HG03060 (cell line): ENCODE measurements at regions not wholly inside any gene's neighbourhood (a gene's known extent, or its start where the extent isn't known, plus 50 kb on each side); places are given as distances from the start of the nearest gene placed in this dataset.

Experiments used
- ATAC-seq: cut with Tn5 transposase; IDR thresholded peaks from one replicate; pipeline ENCODE4 v1.9.1; 2021; ENCODE audit warnings: low read depth, moderate number of reproducible peaks; ENCODE audit not compliant: unreplicated experiment

GRCh38 chr9:82208741-82209450 lies 220.3 kb downstream of the SPATA31D1 start:
- no peak for ATAC-seq

DNA sequence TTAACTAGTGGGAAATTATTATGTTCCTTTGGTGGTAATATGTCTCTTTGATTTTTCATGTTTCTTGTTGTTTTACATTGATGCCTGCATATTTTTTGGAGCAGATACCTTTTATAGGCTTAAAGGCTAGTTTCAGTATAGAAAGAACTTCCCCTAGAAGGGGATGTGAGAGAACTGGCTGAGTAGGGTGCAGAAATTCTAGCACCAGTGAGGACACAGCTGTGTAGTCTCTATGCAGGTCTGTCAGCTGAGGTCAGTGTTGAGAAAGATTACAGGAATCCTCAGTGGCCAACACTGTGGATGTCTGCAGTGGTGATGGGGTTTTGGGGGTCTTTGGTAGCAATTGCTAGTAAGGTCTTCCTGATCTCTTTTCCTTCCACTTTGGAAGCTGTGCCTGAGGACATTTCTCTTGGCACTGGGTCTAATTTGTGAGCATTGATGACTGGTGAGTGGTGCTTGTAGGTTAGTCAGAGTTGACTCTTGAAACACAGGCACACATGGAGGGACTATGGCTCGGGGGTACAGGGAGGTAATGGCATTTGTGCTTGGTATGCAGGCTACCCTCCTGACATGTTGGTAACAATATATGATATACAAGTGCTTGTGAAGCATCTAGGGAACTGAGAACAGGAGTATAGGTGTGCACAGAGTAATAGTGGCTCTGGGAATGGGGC lies 221.4 kb downstream of the SPATA31D1 start:
- no peak for ATAC-seq

DNA sequence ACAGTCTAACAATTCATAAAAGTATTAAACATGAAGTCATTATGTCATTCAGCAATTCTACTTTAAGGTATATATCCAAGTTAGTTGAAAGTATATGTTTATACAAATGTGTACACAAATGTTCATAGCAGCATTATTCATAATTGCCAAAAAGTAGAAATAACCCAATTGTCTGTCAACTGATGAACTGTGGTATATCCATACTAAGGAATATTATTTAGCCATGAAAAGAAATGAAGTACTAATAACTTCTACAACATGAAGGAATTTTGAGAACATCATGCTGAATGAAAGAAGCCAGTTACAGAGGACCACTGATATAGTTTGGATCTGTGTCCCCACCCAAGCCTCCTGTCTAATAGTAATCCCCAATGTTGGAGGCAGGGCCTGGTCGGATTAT lies 224.3 kb downstream of the SPATA31D1 start:
- ATAC-seq, result no peak

DNA sequence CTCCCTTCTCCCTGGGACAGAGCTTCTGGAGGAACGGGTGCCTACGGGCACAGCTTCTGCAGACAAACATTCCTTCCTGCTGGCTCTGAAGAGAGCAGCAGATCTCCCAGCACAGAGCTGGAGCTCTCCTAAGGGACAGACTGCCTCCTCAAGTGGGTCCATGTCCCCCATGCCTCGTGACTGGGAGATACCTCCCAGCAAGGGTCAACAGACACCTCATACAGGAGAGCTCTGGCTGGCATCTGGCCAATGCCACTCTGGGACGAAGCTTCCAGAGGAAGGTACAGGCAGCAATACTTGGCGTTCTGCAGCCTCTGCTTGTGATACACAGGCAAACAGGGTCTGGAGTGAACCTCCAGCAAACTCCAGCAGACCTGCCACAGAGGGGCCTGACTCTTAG lies 227.9 kb downstream of the SPATA31D1 start:
- no peak for ATAC-seq

- no peak for ATAC-seq
Measured at GRCh38 chr9:82223442-82223841, 234.9 kb downstream of the SPATA31D1 start.

DNA sequence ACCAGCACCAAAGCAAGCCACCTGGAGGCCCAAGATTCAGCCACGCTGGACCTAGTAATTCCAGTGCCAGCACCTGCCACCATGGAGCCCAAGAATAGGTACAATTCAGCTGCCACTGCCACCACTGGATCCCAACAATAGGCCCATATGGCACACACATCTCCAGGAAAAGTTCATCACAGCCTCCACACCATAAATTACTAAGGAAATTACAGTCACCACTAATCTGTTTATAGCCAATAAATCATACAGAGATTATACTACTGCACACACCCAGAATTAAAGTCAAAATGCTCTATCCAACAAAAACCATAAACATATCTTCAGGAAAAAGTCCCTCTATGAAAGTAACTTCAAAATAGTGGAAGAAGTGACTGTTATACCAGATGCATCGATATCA lies 242.8 kb downstream of the SPATA31D1 start:
- no peak for ATAC-seq

DNA sequence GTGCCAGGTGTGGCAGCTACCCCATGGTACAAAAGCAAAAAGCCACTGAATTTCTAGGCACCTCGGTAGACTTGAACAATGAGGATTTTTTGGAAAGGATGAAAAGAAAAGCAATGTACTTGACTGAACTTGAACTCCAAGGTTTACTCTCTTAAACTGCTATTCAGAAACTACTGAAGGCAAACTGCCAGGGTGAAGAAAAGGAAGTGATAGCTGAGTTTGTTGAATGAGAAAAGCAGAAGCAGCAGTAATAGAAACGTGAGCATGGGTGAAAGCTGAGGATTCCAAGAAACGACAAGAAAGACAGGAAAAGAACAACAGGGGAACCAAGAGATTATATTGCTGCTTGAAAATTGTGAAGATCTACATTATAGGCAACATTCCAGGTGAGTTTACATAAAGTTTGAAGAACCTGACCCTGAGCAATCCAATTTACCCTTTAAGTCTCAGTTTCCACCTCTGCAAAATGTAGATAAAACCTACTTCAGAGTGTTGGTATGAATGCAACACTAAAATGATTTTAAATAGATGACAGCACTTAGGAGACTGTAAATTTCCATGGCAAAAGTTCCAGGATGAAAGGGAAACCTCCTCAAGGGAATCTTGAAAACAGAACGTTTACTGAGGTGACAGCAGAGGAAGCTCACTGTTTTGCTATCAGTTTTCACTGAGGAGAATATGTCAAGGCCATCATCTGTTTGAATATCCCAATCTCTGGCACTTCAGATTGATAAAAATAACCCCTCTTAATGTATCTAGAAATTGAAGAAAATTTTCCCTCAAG lies 245.8 kb downstream of the SPATA31D1 start:
- ATAC-seq, result no peak

DNA sequence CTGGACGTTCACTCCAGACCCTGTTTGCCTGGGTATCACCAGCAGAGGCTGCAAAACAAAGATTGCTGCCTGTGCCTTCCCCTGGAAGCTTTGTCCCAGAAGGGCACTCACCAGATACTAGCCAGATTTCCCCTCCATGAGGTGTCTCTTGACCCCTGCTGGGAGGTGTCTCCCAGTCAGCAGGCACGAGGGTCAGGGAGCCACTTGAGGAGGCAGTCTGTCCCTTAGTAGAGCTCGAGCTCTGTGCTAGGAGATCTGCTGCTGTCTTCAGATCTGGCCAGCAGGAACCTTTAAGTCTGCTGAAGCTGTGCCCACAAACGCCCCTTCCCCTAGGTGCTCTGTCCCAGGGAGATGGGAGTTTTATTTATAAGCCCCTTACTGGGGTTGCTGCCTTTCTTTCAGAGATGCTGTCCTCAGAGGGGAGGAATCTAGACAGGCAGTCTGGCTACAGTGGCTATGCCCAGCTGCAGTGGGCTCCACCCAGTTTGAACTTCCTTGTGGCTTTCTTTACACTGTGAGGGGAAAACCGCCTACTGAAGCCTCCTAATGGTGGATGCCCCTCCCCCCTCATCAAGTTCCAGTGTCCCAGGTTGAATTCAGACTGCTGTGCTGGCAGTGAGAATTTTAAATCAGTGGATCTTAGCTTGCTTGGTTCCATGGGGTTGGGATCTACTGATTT lies 253.9 kb downstream of the SPATA31D1 start:
- no peak for ATAC-seq

- ATAC-seq, result no peak
Measured at GRCh38 chr9:82247318-82247717, 258.7 kb downstream of the SPATA31D1 start.

- no peak for ATAC-seq
Measured at GRCh38 chr9:82252116-82252515, 263.5 kb downstream of the SPATA31D1 start.

DNA sequence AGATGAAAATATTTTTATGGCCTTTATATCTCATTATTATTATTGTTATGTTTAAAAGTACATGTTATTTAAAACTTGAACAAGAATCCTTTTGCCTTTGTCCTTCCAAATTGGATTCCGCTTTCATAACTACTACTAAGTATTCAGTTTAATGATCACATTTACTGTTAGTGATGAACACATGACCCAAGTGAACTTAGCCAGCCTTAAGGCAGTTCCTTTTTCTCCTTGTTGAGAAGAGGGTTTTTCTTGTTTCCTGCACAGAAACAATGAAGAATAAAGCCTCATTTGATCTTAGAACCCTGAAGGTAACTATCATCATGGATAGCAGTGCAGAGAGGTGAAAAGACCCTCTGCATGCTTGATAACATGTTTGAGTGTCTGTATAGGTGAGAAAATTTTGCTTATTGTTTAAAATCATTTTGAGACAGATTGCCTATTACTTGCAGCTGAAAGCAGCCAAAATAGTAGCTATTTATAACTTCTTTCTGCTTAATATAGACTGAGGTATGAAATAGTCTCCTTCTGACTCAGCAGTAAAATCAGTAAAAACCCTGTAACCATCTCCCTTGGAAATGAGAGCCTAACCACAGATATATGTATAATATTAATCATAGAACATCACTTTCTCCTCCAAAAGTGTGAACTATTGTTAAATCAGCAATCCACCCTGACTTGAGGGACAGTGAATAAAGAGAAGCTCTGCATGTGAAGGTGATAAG lies 266.2 kb downstream of the SPATA31D1 start:
- no peak for ATAC-seq

GRCh38 chr9:82255481-82256176 lies 267.1 kb downstream of the SPATA31D1 start:
- ATAC-seq, result no peak

GRCh38 chr9:82260691-82261090 lies 272.1 kb downstream of the SPATA31D1 start:
- ATAC-seq, result no peak

DNA sequence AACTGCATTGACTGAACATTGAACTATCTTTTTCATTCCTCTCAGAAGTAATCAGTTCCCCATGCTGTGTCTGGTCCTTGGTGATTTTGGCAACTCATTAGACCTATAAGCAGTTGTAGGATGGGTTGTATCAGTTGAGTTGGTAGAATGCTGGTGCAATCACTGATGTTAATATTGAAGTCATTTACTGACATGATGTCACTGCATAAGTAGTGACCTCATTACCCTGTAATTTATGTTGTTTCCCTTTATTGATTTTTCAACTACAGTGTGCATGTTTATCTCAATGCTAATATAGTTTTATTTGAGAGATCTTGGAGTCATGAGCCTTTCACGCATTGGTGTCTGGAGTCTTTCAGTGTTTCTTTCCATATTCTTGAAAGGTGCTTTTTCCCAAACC lies 275.0 kb downstream of the SPATA31D1 start:
- ATAC-seq, result no peak

DNA sequence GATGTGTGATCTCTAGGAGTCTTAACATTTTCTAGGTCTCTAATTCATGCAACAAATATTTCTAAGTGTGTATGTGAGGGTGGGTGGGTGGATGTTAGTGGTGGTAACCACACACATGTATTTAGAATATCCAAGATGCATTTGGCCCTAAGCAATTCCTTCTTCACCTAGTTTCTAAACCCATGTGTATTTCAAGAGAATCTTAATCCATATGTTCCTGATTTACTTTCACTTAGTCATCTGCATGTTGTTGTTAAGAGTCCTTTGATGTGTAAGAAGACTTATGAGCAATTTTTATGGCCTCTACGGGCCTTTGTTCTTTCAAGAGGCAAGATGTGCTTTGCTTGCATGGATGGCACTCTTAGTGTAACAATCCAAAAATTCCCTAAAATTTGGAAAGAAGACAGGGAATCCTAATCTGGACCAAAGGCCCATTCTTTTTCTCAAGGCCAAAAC lies 282.6 kb downstream of the SPATA31D1 start:
- ATAC-seq, result no peak

DNA sequence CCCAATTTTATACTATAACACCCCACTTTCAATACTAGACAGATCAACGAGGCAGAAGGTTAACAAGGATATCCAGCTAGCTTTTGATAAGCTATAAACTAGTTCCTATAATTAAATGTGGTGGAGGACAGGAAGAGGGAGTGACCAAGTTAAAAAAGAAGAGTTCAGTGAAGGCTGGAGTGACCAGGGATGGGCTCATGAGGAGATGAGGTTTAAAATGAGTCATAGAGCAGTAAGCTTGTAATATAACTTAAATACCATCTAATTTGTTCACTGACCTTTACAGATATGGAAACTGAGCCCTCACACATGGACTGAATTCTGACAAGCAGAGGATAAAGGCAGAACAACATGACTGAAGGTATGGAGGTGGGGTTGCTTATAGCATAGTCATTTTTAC lies 284.5 kb downstream of the SPATA31D1 start:
- ATAC-seq, result no peak

DNA sequence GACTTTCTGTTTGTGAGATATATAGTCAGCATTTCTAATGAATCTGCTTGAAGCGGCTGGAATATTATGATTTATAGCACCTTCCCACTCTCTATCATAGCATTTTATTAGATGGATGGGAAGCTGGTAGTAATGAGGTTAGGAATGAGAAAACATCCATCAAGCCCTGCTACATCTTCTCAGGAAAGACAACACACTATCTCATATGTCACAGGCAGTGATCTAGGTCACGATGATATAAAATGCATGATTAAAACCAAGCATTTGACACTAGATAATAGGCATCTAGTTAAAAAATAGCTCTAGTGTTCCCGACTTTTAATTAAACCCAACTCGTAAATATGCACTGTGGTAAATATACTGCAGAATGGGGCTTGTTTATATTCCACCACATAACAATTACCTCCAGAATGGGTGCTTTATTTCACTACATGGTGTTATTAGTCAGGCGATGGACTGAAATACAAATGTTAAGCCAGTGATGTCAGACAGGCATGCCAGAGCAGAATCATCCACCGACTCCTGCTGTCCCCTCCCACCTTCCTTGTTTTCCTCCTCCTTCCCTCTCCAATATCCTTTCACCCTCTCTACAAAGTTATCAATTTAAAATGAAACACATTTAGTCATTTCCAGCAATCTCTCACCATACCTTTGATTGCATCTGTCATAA lies 286.8 kb downstream of the SPATA31D1 start:
- ATAC-seq, result no peak

GRCh38 chr9:82281066-82281465 lies 292.5 kb downstream of the SPATA31D1 start:
- no peak for ATAC-seq

DNA sequence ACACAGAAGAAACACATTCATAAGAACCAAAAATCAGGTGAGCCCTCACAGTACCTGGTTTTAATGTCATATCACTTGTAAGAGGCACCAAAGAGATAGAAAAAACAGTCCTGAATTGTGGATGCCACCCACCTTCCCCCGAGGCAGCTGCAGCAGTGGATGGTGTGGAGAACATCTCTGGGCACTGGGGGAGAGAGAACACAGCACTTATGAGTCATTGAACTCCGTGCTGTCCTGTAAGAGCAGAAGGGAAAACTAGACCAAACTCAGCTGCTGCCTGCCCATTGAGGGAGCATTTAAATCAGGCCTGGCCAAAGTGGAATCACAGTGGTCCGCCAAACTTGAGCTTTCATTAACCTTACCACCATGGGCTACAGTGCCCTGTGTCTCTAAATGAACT lies 296.2 kb downstream of the SPATA31D1 start:
- no peak for ATAC-seq
